Activated naive CD4-positive, alpha-beta T cell treated with anti-CD3 and anti-CD28 coated beads, Interleukin-2, amount 50 U/mL, for 24 hours (primary cell): ENCODE measurements at regions not wholly inside any gene's neighbourhood (a gene's known extent, or its start where the extent isn't known, plus 50 kb on each side); places are given as distances from the start of the nearest gene placed in this dataset.

Experiments used
- H3K27ac Mint-ChIP-seq: one replicate; pipeline ENCODE4 v1.8.0; 2021; ENCODE audit warnings: mild to moderate bottlenecking, mixed read lengths
- H3K27me3 Mint-ChIP-seq: one replicate; pipeline ENCODE4 v1.8.0; 2021; ENCODE audit warnings: mixed read lengths
- H3K36me3 Mint-ChIP-seq: one replicate; pipeline ENCODE4 v1.8.0; 2021; ENCODE audit warnings: mixed read lengths
- H3K4me1 Mint-ChIP-seq: one replicate; pipeline ENCODE4 v1.8.0; 2021; ENCODE audit warnings: mixed read lengths
- H3K4me3 Mint-ChIP-seq: one replicate; pipeline ENCODE4 v1.8.0; 2021; ENCODE audit warnings: mild to moderate bottlenecking, mixed read lengths
- H3K9me3 Mint-ChIP-seq: one replicate; pipeline ENCODE4 v1.8.0; 2021; ENCODE audit warnings: mixed read lengths

DNA sequence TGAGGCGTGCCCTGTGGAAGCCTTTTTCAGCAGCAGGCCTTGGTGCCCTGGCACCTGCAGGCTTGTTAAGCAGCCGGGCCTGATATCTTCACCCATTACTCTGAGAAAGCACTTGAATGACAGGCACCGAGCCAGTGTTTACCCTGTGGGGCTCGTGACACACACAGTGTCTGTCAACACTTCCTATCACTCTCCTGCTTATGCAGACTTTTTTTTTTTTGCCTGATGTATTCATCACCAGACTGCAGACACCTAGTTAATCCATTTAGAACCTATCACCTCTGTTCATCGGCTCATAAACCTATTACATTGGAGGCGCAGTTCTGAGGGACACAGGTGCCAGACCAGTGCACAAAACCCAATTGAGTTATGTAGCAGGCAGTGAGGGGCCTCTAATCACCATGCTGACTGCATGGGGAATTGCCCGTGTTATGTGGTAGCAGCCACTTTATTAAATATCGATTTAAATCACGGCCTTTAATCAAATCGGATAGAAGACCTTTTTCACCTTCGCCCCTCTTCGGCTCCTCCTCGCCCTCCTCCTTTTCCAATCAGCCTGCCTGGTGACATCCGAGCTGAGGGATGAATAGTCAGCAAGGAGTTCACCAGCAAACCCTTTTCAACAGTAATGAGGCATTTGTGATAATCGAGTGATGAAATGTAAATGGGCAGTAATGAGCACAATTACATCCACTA lies 962.9 kb upstream of the SLC35B3 start:
- H3K4me3 Mint-ChIP-seq: no peak overlapping the region
- no peaks in the 10 kb centered on the region for H3K4me1 Mint-ChIP-seq

DNA sequence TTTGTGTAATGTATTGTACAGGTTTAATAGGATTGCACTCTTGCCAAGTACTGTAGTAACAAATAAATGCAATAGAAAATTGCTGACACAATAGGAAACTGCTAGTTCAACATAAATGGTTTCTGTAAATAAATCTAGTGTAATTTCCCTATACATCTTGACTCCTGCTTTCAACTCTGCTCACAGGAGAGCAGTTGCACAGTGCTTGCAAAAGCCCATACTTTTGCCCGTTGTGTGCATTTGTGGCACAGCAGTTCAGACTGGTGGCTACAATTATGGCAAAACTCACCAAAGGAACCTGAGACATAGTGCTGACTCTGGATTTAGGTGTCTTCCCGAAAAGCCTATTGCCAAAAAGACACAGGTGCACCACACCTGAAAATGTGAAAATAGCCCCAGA lies 953.3 kb upstream of the SLC35B3 start:
- H3K27ac Mint-ChIP-seq: no peak overlapping the region
- no peaks in the 10 kb centered on the region for H3K36me3 Mint-ChIP-seq
- H3K4me3 Mint-ChIP-seq: no peak overlapping the region
- no peaks in the 10 kb centered on the region for H3K27me3 Mint-ChIP-seq
- no peaks in the 10 kb centered on the region for H3K4me1 Mint-ChIP-seq
- no peaks in the 10 kb centered on the region for H3K9me3 Mint-ChIP-seq

More for the DNA sequence above, 962.9 kb upstream of the SLC35B3 start:
- no peaks in the 10 kb centered on the region for H3K36me3 Mint-ChIP-seq
- H3K27me3 Mint-ChIP-seq: peaks cover 6% of the 10 kb centered on the region
- H3K9me3 Mint-ChIP-seq: peaks cover 4% of the 10 kb centered on the region
- no peak overlapping the region for H3K27ac Mint-ChIP-seq

DNA sequence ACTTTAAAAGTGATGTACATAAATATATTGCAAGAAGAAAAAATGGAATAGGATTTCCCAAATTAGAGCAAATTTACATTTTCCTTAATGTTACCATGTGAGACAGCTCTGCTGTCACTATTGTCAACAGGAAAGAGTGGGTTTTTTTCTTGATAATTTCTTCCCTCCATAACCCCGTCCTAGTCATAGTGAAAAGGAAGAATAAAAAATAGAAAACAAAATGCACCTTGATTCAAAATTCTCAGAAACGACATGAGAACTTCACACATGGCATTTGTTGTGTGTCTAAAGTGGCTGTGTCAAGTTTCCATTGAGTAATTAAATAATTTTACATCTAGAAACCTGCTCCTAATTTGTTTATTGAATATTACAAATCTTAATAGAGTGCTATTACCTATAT lies 945.2 kb upstream of the SLC35B3 start:
- Mint-ChIP-seq H3K4me3 (no peak overlapping the region), H3K27ac (no peak overlapping the region), H3K36me3 (no peaks in the 10 kb centered on the region), H3K4me1 (no peaks in the 10 kb centered on the region), H3K27me3 (no peaks in the 10 kb centered on the region), H3K9me3 (no peaks in the 10 kb centered on the region)

GRCh38 chr6:9373308-9373707 lies 938.0 kb upstream of the SLC35B3 start:
- Mint-ChIP-seq H3K9me3 (no peaks in the 10 kb centered on the region), H3K27me3 (no peaks in the 10 kb centered on the region), H3K27ac (no peak overlapping the region), H3K36me3 (no peaks in the 10 kb centered on the region), H3K4me1 (no peaks in the 10 kb centered on the region), H3K4me3 (no peak overlapping the region)

DNA sequence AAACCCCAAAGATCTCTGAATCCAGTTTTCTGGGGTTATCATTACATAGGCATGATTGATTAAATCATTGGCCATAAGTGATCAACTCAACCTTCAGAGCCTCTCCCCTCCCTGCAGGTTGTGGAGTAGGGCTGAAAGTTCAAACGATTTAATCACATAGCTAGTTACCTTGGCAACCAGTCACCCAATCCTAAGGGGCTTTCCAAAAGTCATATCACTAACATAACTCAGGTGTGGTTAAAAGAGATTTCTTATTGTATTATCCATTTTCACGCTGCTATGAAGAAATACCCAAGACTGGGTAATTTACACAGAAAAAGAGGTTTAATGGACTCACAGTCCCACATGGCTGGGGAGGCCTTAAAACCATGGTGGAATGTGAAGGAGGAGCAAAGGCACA lies 935.1 kb upstream of the SLC35B3 start:
- Mint-ChIP-seq H3K36me3 (no peaks in the 10 kb centered on the region), H3K9me3 (no peaks in the 10 kb centered on the region), H3K27me3 (no peaks in the 10 kb centered on the region), H3K27ac (no peak overlapping the region), H3K4me1 (no peaks in the 10 kb centered on the region), H3K4me3 (no peak overlapping the region)

DNA sequence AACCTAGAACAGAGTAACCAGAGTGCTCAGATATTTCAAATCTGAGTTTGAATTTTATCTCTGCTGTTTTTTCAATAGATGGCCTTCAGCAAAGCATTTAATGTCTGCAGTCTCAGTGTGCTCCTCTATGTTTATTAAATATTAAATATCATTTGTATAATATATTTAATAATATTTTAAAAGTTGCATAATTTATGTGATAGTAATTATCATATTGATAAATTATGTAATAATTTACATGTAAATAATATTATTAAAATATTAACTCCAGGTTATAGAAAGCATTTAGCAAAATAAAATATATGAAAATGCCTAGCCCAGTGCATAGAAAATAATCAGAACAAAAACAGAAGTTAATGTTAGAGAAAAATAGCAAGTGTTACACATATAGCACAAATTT lies 930.0 kb upstream of the SLC35B3 start:
- Mint-ChIP-seq H3K27ac (no peak overlapping the region), H3K4me1 (no peaks in the 10 kb centered on the region)

GRCh38 chr6:9361749-9362148 lies 926.4 kb upstream of the SLC35B3 start:
- Mint-ChIP-seq H3K9me3 (peaks cover 9% of the 10 kb centered on the region), H3K4me1 (no peaks in the 10 kb centered on the region), H3K4me3 (no peak overlapping the region), H3K27me3 (no peaks in the 10 kb centered on the region), H3K27ac (no peak overlapping the region), H3K36me3 (no peaks in the 10 kb centered on the region)

More for the DNA sequence above, 930.0 kb upstream of the SLC35B3 start:
- no peaks in the 10 kb centered on the region for H3K27me3 Mint-ChIP-seq
- no peaks in the 10 kb centered on the region for H3K36me3 Mint-ChIP-seq
- H3K4me3 Mint-ChIP-seq: no peak overlapping the region
- H3K9me3 Mint-ChIP-seq: peaks cover 4% of the 10 kb centered on the region

DNA sequence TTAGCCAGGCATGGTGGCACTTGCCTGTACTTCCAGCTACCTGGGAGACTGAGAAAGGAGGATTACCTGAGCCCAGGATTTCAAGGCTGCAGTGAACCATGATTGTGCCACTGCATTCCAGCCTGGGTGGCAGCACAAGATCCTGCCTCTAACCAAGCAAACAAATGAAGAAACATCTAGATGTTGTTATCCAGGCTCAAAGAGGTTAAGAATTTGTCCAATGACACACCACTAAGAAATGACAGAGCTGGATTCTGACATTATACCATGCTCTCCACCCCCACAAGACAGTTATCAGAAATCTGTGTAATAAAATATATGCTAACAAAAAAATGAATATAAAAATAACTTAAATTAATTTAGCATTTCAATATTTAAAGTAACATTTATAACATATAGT lies 925.5 kb upstream of the SLC35B3 start:
- peaks cover 9% of the 10 kb centered on the region for H3K9me3 Mint-ChIP-seq
- no peak overlapping the region for H3K27ac Mint-ChIP-seq
- H3K27me3 Mint-ChIP-seq: no peaks in the 10 kb centered on the region
- no peak overlapping the region for H3K4me3 Mint-ChIP-seq
- H3K36me3 Mint-ChIP-seq: no peaks in the 10 kb centered on the region
- H3K4me1 Mint-ChIP-seq: no peaks in the 10 kb centered on the region

DNA sequence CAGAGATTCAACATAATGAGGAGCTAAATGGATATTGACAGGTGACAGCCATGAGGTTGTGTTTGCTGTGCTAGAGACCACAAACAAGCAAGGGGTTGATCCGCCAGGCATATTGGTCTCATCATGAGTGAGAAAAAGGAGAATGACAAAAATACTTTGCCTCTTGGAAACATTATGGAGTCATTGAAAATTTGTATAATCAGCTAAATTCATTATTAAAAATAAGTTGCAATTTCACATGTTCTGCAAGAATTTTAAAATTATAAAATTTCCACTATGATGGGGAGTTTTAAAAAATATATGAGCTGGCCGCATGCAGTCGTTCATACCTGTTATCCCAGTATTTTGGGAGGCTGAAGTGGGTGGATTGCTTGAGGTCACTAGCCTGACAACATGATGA lies 912.3 kb upstream of the SLC35B3 start:
- Mint-ChIP-seq H3K27ac (no peak overlapping the region), H3K4me1 (no peaks in the 10 kb centered on the region), H3K4me3 (no peak overlapping the region), H3K36me3 (no peaks in the 10 kb centered on the region), H3K9me3 (no peaks in the 10 kb centered on the region), H3K27me3 (no peaks in the 10 kb centered on the region)

GRCh38 chr6:9346923-9347322 lies 911.6 kb upstream of the SLC35B3 start:
- Mint-ChIP-seq H3K4me1 (no peaks in the 10 kb centered on the region), H3K36me3 (no peaks in the 10 kb centered on the region), H3K9me3 (no peaks in the 10 kb centered on the region), H3K27me3 (no peaks in the 10 kb centered on the region), H3K27ac (no peak overlapping the region), H3K4me3 (no peak overlapping the region)

GRCh38 chr6:9335431-9335830 lies 900.1 kb upstream of the SLC35B3 start:
- Mint-ChIP-seq H3K4me1 (no peaks in the 10 kb centered on the region), H3K27ac (no peak overlapping the region), H3K9me3 (no peaks in the 10 kb centered on the region), H3K36me3 (no peaks in the 10 kb centered on the region), H3K27me3 (no peaks in the 10 kb centered on the region), H3K4me3 (no peak overlapping the region)

- H3K9me3 Mint-ChIP-seq: no peaks in the 10 kb centered on the region
- no peaks in the 10 kb centered on the region for H3K36me3 Mint-ChIP-seq
- no peak overlapping the region for H3K27ac Mint-ChIP-seq
- H3K27me3 Mint-ChIP-seq: no peaks in the 10 kb centered on the region
- H3K4me1 Mint-ChIP-seq: no peaks in the 10 kb centered on the region
- H3K4me3 Mint-ChIP-seq: no peak overlapping the region
Observed at GRCh38 chr6:9334979-9335378, 899.6 kb upstream of the SLC35B3 start.

DNA sequence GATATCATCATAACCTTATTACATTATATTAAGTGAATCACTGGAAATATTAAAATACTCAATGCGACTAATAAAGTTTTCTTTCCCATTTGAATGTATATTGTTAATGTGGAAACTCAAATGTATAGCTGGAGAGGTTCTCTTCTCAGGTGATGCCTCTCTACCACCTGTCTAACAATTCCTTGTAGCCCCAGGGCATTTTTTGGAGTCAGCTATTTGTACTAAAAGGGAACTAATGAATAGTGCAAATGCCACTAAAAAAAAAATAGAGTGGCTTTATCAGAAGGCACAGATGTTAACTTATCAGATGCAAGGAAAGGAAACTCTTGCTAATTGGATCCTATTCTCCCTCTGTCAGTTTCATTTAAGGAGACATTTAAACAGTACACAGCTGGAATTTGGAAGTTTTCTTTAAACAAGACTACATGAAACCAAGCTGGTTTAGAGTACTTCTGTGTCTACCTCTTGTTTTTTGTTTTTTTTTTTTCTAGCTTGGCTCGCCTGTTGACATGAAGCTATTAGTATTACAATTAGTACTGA lies 897.0 kb upstream of the SLC35B3 start:
- Mint-ChIP-seq H3K9me3 (peaks cover 5% of the 10 kb centered on the region), H3K27me3 (no peaks in the 10 kb centered on the region), H3K27ac (no peak overlapping the region), H3K4me3 (no peak overlapping the region), H3K4me1 (no peaks in the 10 kb centered on the region), H3K36me3 (no peaks in the 10 kb centered on the region)

DNA sequence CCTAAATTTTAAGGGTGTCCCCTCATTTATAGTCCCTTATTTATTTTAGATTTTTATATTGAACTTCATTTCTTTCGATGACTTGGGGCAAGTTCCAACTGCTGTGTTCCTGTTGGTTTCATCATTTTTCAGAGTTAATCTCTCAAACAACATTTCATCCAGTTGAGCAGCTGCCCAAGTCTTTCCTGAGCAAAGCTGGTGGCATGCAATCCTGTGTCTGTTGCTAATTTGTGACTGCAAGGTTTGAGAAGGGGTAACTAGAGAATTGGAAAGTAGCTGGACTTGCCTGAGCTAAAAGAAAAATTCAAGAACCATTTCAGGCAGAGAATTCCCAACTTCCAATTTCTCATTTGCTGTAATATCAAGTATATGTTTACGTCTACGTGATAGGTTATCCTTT lies 881.5 kb upstream of the SLC35B3 start:
- H3K9me3 Mint-ChIP-seq: no peaks in the 10 kb centered on the region
- H3K27me3 Mint-ChIP-seq: no peaks in the 10 kb centered on the region
- no peak overlapping the region for H3K27ac Mint-ChIP-seq
- H3K4me3 Mint-ChIP-seq: no peak overlapping the region
- H3K4me1 Mint-ChIP-seq: no peaks in the 10 kb centered on the region
- no peaks in the 10 kb centered on the region for H3K36me3 Mint-ChIP-seq

GRCh38 chr6:9315966-9316650 lies 880.8 kb upstream of the SLC35B3 start:
- H3K4me3 Mint-ChIP-seq: no peak overlapping the region
- H3K27ac Mint-ChIP-seq: no peak overlapping the region
- H3K4me1 Mint-ChIP-seq: no peaks in the 10 kb centered on the region
- no peaks in the 10 kb centered on the region for H3K36me3 Mint-ChIP-seq
- H3K27me3 Mint-ChIP-seq: no peaks in the 10 kb centered on the region
- no peaks in the 10 kb centered on the region for H3K9me3 Mint-ChIP-seq

GRCh38 chr6:9308284-9308683 lies 872.9 kb upstream of the SLC35B3 start:
- no peak overlapping the region for H3K4me3 Mint-ChIP-seq
- H3K27ac Mint-ChIP-seq: no peak overlapping the region
- H3K36me3 Mint-ChIP-seq: no peaks in the 10 kb centered on the region
- H3K4me1 Mint-ChIP-seq: no peaks in the 10 kb centered on the region
- H3K9me3 Mint-ChIP-seq: no peaks in the 10 kb centered on the region
- no peaks in the 10 kb centered on the region for H3K27me3 Mint-ChIP-seq
